ENCODE measurements at regions not wholly inside any gene's neighbourhood (a gene's known extent, or its start where the extent isn't known, plus 50 kb on each side); places are given as distances from the start of the nearest gene placed in this dataset.

GRCh38 chr13:74084375-74084935, 49.7 kb downstream of the KLF12 start:
- DNase-seq (no peak), ATAC-seq (ENCODE audit: low read depth) (no peak)
- ChIA-PET POLR2A (no interaction called here), CTCF (no interaction called here)
- Mint-ChIP-seq H3K36me3 (ENCODE audit: low read depth) (peaks cover 12% of the 10 kb centered on the region), H3K9me3 (no peaks in the 10 kb centered on the region), H3K4me3 (no peak overlapping the region), H3K4me1 (peaks cover 53% of the 10 kb centered on the region), H3K27ac (no peak overlapping the region), H3K27me3 (no peaks in the 10 kb centered on the region)
- intact Hi-C loops (cut with micrococcal nuclease), result no loop called here
- no peak for TF ChIP-seq CTCF (IDR thresholded peaks at IDR 0.05)

- no peak overlapping the region for H3K4me3 Mint-ChIP-seq
- peaks cover 52% of the 10 kb centered on the region for H3K4me1 Mint-ChIP-seq
- ATAC-seq (ENCODE audit: low read depth) (no peak), DNase-seq (no peak)
- H3K27me3 Mint-ChIP-seq, result no peaks in the 10 kb centered on the region
- no peak overlapping the region for H3K27ac Mint-ChIP-seq
- no peak for TF ChIP-seq CTCF (IDR thresholded peaks at IDR 0.05)
- no peaks in the 10 kb centered on the region for H3K9me3 Mint-ChIP-seq
- CTCF ChIA-PET, result no interaction called here
- intact Hi-C loops (cut with micrococcal nuclease), result no loop called here
- peaks cover 21% of the 10 kb centered on the region for H3K36me3 Mint-ChIP-seq (ENCODE audit: low read depth)
- POLR2A ChIA-PET, result no interaction called here
These were observed 51.5 kb downstream of the KLF12 start for GRCh38 chr13:74082741-74083160.

- H3K27ac Mint-ChIP-seq, result no peak overlapping the region
- H3K4me3 Mint-ChIP-seq, result no peak overlapping the region
- peaks cover 56% of the 10 kb centered on the region for H3K4me1 Mint-ChIP-seq
- H3K27me3 Mint-ChIP-seq, result no peaks in the 10 kb centered on the region
- no peaks in the 10 kb centered on the region for H3K9me3 Mint-ChIP-seq
- TF ChIP-seq CTCF (IDR thresholded peaks at IDR 0.05), result no peak
- DNase-seq (no peak), ATAC-seq (ENCODE audit: low read depth) (no peak)
- intact Hi-C loops (cut with micrococcal nuclease), result no loop called here
- peaks cover 16% of the 10 kb centered on the region for H3K36me3 Mint-ChIP-seq (ENCODE audit: low read depth)
- POLR2A ChIA-PET, result no interaction called here
- CTCF ChIA-PET, result no interaction called here
These were observed 53.4 kb downstream of the KLF12 start for GRCh38 chr13:74080762-74081161.

- peaks cover 16% of the 10 kb centered on the region for H3K36me3 Mint-ChIP-seq (ENCODE audit: low read depth)
- ChIA-PET POLR2A (interaction anchor here (1.1 kb wide), 1 partner anchor 56 kb away, joined by 3 read pairs; the partner anchor contains the start of gene KLF12), CTCF (no interaction called here)
- H3K27ac Mint-ChIP-seq, result no peak overlapping the region
- TF ChIP-seq CTCF (IDR thresholded peaks at IDR 0.05), result no peak
- no peaks in the 10 kb centered on the region for H3K9me3 Mint-ChIP-seq
- H3K27me3 Mint-ChIP-seq, result no peaks in the 10 kb centered on the region
- H3K4me3 Mint-ChIP-seq, result no peak overlapping the region
- ATAC-seq (ENCODE audit: low read depth) (no peak), DNase-seq (no peak)
- H3K4me1 Mint-ChIP-seq, result peaks cover 73% of the 10 kb centered on the region
- intact Hi-C loops (cut with micrococcal nuclease), result loop anchor here (2.0 kb wide), 1 partner anchor 13 kb away; no protein-coding TSS in a partner anchor
These were observed 56.4 kb downstream of the KLF12 start for GRCh38 chr13:74077792-74078191.

GRCh38 chr13:74077375-74077774, 56.8 kb downstream of the KLF12 start:
- no peak for TF ChIP-seq CTCF (IDR thresholded peaks at IDR 0.05)
- H3K27ac Mint-ChIP-seq, result no peak overlapping the region
- ATAC-seq (ENCODE audit: low read depth), result no peak
- POLR2A ChIA-PET, result interaction anchor here (1.1 kb wide), 1 partner anchor 57 kb away, joined by 3 read pairs; the partner anchor contains the start of gene KLF12
- DNase-seq, result no peak
- CTCF ChIA-PET, result no interaction called here
- peaks cover 71% of the 10 kb centered on the region for H3K4me1 Mint-ChIP-seq
- intact Hi-C loops (cut with micrococcal nuclease), result loop anchor here (2.0 kb wide), 1 partner anchor 13 kb away; no protein-coding TSS in a partner anchor
- H3K4me3 Mint-ChIP-seq, result no peak overlapping the region
- H3K27me3 Mint-ChIP-seq, result no peaks in the 10 kb centered on the region
- H3K9me3 Mint-ChIP-seq, result no peaks in the 10 kb centered on the region
- peaks cover 12% of the 10 kb centered on the region for H3K36me3 Mint-ChIP-seq (ENCODE audit: low read depth)

Measured in activated B cell treated with CpG ODN at 0.5 μM for 24 hours (primary cell).